GM12878 (cell line): ENCODE measurements at regions not wholly inside any gene's neighbourhood (a gene's known extent, or its start where the extent isn't known, plus 50 kb on each side); places are given as distances from the start of the nearest gene placed in this dataset.

Source experiments
- ATF2 ChIP-seq: IDR thresholded peaks from 2 replicates; pipeline ENCODE4 v1.6.1; 2012; ENCODE audit warnings: low read length, inconsistent platforms
- CEBPB ChIP-seq, 2 experiments: fragments of 150-350 bp in 1 of 2; IDR thresholded peaks; 2 replicates each; pipeline ENCODE4 v1.6.1; 2012 to 2014; ENCODE audit warnings: low read depth in 2 of 2, low read length in 2 of 2, borderline replicate concordance in 1 of 2, inconsistent platforms in 1 of 2
- FOS ChIP-seq: IDR thresholded peaks from 3 replicates; pipeline ENCODE4 v1.6.1; 2011; ENCODE audit warnings: borderline replicate concordance; ENCODE audit not compliant: insufficient read length; ENCODE audit errors: extremely low read depth
- HDAC2 ChIP-seq: fragments of 200-600 bp; sonication (generic); IDR thresholded peaks from 2 replicates; pipeline ENCODE4 v1.6.1; 2017
- HDGF ChIP-seq: fragments of 450-650 bp; IDR thresholded peaks from 2 replicates; pipeline ENCODE4 v1.6.1; 2016; ENCODE audit warnings: antibody characterized with exemption
- IRF5 ChIP-seq: fragments of 450-650 bp; IDR thresholded peaks from 2 replicates; pipeline ENCODE4 v1.6.1; 2017; ENCODE audit warnings: borderline replicate concordance
- JUND ChIP-seq: IDR thresholded peaks from 2 replicates; pipeline ENCODE4 v1.6.1; 2012; ENCODE audit warnings: low read depth, mild to moderate bottlenecking, low read length, improper control_type of control experiment, moderate library complexity
- MTA2 ChIP-seq: fragments of 450-650 bp; IDR thresholded peaks from 2 replicates; pipeline ENCODE4 v1.6.1; 2016; ENCODE audit warnings: low read depth, mild to moderate bottlenecking, moderate library complexity
- MYB ChIP-seq: fragments of 150-350 bp; IDR thresholded peaks from 2 replicates; pipeline ENCODE4 v1.6.1; 2014; ENCODE audit warnings: mild to moderate bottlenecking, low read depth, low read length, borderline replicate concordance
- NFIC ChIP-seq: IDR thresholded peaks from 2 replicates; pipeline ENCODE4 v1.6.1; 2012; ENCODE audit warnings: low read depth, mild to moderate bottlenecking, inconsistent platforms, low read length, moderate library complexity
- NR2F1 ChIP-seq: fragments of 450-650 bp; conservative IDR thresholded peaks from 2 replicates; pipeline ENCODE4 v1.6.1; 2017; ENCODE audit warnings: mild to moderate bottlenecking
- PML ChIP-seq: IDR thresholded peaks from 2 replicates; pipeline ENCODE4 v1.6.1; 2012; ENCODE audit warnings: low read length, inconsistent platforms
- RAD21 ChIP-seq: IDR thresholded peaks from 2 replicates; pipeline ENCODE4 v1.6.1; 2011; ENCODE audit warnings: mild to moderate bottlenecking, low read depth, low read length, moderate library complexity; ENCODE audit not compliant: insufficient read depth
- STAT1 ChIP-seq: fragments of 450-650 bp; conservative IDR thresholded peaks from 2 replicates; pipeline ENCODE4 v1.6.1; 2014; ENCODE audit warnings: antibody characterized with exemption, mild to moderate bottlenecking
- STAT3 ChIP-seq: IDR thresholded peaks from 2 replicates; pipeline ENCODE4 v1.6.1; 2011; ENCODE audit warnings: low read depth, low read length, improper control_type of control experiment
- USF1 ChIP-seq: IDR thresholded peaks from 2 replicates; pipeline ENCODE4 v1.6.1; 2011; ENCODE audit warnings: borderline replicate concordance, low read depth, mild to moderate bottlenecking, moderate library complexity, mixed read lengths, low read length; ENCODE audit not compliant: insufficient read depth; ENCODE audit errors: extremely low read length
- WRNIP1 ChIP-seq: IDR thresholded peaks from 2 replicates; pipeline ENCODE4 v1.6.1; 2011; ENCODE audit warnings: low read depth, low read length, improper control_type of control experiment, borderline replicate concordance
- ZNF274 ChIP-seq: IDR thresholded peaks from one replicate; pipeline ENCODE4 v1.8.0; 2011; ENCODE audit not compliant: insufficient read length, insufficient read depth
- ZNF687 ChIP-seq: fragments of 450-650 bp; IDR thresholded peaks from 2 replicates; pipeline ENCODE4 v1.6.1; 2017; ENCODE audit warnings: mild to moderate bottlenecking, moderate library complexity
- TF ChIP-seq, protein P1 (sequence below): IDR thresholded peaks from 2 replicates; pipeline ENCODE4 v1.6.1; 2011; ENCODE audit warnings: mild to moderate bottlenecking, low read depth, low read length, moderate library complexity; ENCODE audit not compliant: insufficient replicate concordance

GRCh38 chr10:62732841-62733653, 71.5 kb upstream of the ADO start (continued):
- TF ChIP-seq ATF2 (peak; percentile 94), CEBPB (IDR thresholded peaks at IDR 0.05; ENCODE audit: borderline replicate concordance in 1 of 2, low read depth in 2 of 2, low read length in 2 of 2) (peak in 1 of 2 experiments; percentile 32; a peak in 2 of 4 replicates), FOS (no peak), STAT3 (no peak; the same call in 1 of the 2 replicates), HDAC2 (no peak), ZNF687 (peak; percentile 62), MYB (no peak; the same call in 1 of the 2 replicates), HDGF (no peak), IRF5 (no peak), STAT1 (no peak), WRNIP1 (no peak; the same call in 1 of the 2 replicates), JUND (peak; percentile 57; the same call in 1 of the 2 replicates), NFIC (peak; percentile 97), ZNF274 (no peak), NR2F1 (peak; percentile 89), RAD21 (peak; percentile 38; the same call in 1 of the 2 replicates), PML (peak; percentile 75; the same call in 1 of the 2 replicates), USF1 (no peak), MTA2 (peak; percentile 95)
- TF ChIP-seq, protein P1, sequence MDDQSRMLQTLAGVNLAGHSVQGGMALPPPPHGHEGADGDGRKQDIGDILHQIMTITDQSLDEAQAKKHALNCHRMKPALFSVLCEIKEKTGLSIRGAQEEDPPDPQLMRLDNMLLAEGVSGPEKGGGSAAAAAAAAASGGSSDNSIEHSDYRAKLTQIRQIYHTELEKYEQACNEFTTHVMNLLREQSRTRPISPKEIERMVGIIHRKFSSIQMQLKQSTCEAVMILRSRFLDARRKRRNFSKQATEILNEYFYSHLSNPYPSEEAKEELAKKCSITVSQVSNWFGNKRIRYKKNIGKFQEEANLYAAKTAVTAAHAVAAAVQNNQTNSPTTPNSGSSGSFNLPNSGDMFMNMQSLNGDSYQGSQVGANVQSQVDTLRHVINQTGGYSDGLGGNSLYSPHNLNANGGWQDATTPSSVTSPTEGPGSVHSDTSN: peak; percentile 45
